Loucy (cell line): ENCODE measurements at regions not wholly inside any gene's neighbourhood (a gene's known extent, or its start where the extent isn't known, plus 50 kb on each side); places are given as distances from the start of the nearest gene placed in this dataset.

Source experiments
- EZH2phosphoT487 ChIP-seq: fragments of 200-600 bp; IDR thresholded peaks from 2 replicates; pipeline ENCODE4 v1.6.1; 2018; ENCODE audit warnings: antibody characterized with exemption, mild to moderate bottlenecking, moderate library complexity, borderline replicate concordance
- TF ChIP-seq, protein P1 (sequence below): fragments of 200-600 bp; sonication (generic); conservative IDR thresholded peaks from 2 replicates; pipeline ENCODE4 v1.5.1; 2014; ENCODE audit warnings: mild to moderate bottlenecking, antibody characterized with exemption, low read length

DNA sequence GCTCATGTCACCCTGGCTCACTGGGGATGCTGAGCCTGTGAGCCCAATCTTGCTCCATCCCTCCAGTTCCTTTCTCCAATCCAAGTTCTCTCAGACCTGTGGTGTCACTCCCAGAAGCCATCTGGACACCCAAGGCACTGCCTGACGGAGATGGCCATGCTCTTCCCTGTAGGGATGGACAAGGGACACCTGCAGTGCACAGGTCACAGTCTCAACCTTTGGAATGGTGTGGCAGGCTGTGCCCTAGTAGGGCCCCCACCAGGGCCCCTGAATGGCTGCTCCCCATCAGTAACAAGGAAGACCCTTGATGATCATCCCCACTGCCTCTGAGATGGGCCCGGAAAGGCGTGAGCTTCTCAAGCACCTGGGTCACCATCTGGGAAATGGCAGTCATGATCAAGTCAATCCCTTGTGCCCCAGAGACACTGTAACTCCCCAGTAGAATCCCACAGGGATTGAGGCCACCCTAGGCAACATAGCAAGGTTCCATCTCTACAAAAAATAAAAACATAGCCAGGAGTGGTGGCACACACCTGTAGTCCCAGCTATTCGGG is 822.5 kb downstream of the KCNJ18 start:
- TF ChIP-seq, protein P1, sequence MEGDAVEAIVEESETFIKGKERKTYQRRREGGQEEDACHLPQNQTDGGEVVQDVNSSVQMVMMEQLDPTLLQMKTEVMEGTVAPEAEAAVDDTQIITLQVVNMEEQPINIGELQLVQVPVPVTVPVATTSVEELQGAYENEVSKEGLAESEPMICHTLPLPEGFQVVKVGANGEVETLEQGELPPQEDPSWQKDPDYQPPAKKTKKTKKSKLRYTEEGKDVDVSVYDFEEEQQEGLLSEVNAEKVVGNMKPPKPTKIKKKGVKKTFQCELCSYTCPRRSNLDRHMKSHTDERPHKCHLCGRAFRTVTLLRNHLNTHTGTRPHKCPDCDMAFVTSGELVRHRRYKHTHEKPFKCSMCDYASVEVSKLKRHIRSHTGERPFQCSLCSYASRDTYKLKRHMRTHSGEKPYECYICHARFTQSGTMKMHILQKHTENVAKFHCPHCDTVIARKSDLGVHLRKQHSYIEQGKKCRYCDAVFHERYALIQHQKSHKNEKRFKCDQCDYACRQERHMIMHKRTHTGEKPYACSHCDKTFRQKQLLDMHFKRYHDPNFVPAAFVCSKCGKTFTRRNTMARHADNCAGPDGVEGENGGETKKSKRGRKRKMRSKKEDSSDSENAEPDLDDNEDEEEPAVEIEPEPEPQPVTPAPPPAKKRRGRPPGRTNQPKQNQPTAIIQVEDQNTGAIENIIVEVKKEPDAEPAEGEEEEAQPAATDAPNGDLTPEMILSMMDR: no peak
- no peak for TF ChIP-seq EZH2phosphoT487
